Esophagus muscularis mucosa (tissue), 3 donors: ENCODE measurements at regions not wholly inside any gene's neighbourhood (a gene's known extent, or its start where the extent isn't known, plus 50 kb on each side); places are given as distances from the start of the nearest gene placed in this dataset.

Experiments
- CTCF ChIP-seq, 3 experiments: fragments of 200-600 bp in 2 of 3; fragments of 450-650 bp in 1 of 3; sonication (generic) in 2 of 3; IDR thresholded peaks; one replicate each; pipeline ENCODE4 v1.5.1; 2017 to 2019; ENCODE audit warnings: antibody characterized with exemption in 3 of 3, mild to moderate bottlenecking in 2 of 3, moderate library complexity in 1 of 3
- POLR2A ChIP-seq: fragments of 450-650 bp; IDR thresholded peaks from one replicate; pipeline ENCODE4 v1.6.1; 2017; ENCODE audit warnings: antibody characterized with exemption, moderate library complexity, mild to moderate bottlenecking, low read depth

- TF ChIP-seq CTCF (IDR thresholded peaks at IDR 0.05) (no peak), POLR2A (no peak)
Observed at GRCh38 chr6:115618256-115618655, 442.4 kb downstream of the FRK start.
